ENCODE measurements at regions not wholly inside any gene's neighbourhood (a gene's known extent, or its start where the extent isn't known, plus 50 kb on each side); places are given as distances from the start of the nearest gene placed in this dataset.
A peak's percentile ranks its signal among the peaks of the same experiment; 100 is the strongest.
"Not testable (repeated sequence)": the region's sequence is repeated elsewhere in the genome, so short reads cannot be mapped to it uniquely, and the experiment has no call there.

- Histone ChIP-seq H3K9ac (ENCODE audit: low read length) (peak overlapping the region; percentile 21), H2AFZ (ENCODE audit: low read depth, low read length) (peak overlapping the region; percentile 32), H3K27me3 (ENCODE audit: insufficient read depth, low read depth, low read length) (no peaks in the 10 kb centered on the region), H4K20me1 (ENCODE audit: insufficient read depth) (no peaks in the 10 kb centered on the region), H3K27ac (ENCODE audit: low read length) (peak overlapping the region; percentile 4), H3K9me3 (ENCODE audit: low read length) (no peaks in the 10 kb centered on the region), H3K79me2 (replicated peaks; ENCODE audit: insufficient read depth, low read length) (no peaks in the 10 kb centered on the region), H3K9me2 (ENCODE audit: insufficient read depth, low read length) (no peaks in the 10 kb centered on the region), H3K4me3 (ENCODE audit: low read length) (no peak overlapping the region), H3K4me2 (ENCODE audit: low read length) (no peak overlapping the region), H3F3A (ENCODE audit: insufficient read depth, low read length, poor library complexity, severe bottlenecking) (no peaks in the 10 kb centered on the region), H3K36me3 (ENCODE audit: insufficient read depth, low read length) (no peaks in the 10 kb centered on the region)
- peak; percentile 11 for TF ChIP-seq POLR2AphosphoS5 (IDR thresholded peaks at IDR 0.05)
- TF ChIP-seq REST (IDR thresholded peaks at IDR 0.05; ENCODE audit: borderline replicate concordance): no peak
These were observed 82.7 kb upstream of the TAF11L2 start for GRCh38 chr5:17415321-17415758.

GRCh38 chr5:17416374-17416773 lies 81.7 kb upstream of the TAF11L2 start:
- H3K27me3 ChIP-seq (ENCODE audit: insufficient read depth, low read depth, low read length); H4K20me1 ChIP-seq (ENCODE audit: insufficient read depth); H3K9me3 ChIP-seq (ENCODE audit: low read length); H3K79me2 ChIP-seq (replicated peaks; ENCODE audit: insufficient read depth, low read length); H3F3A ChIP-seq (ENCODE audit: insufficient read depth, low read length, poor library complexity, severe bottlenecking); H3K4me3 ChIP-seq (ENCODE audit: low read length); H3K27ac ChIP-seq (ENCODE audit: low read length); H3K4me2 ChIP-seq (ENCODE audit: low read length); H3K9ac ChIP-seq (ENCODE audit: low read length); H3K36me3 ChIP-seq (ENCODE audit: insufficient read depth, low read length); H2AFZ ChIP-seq (ENCODE audit: low read depth, low read length); H3K9me2 ChIP-seq (ENCODE audit: insufficient read depth, low read length): not testable (repeated sequence)

GRCh38 chr5:17424674-17425073 lies 73.4 kb upstream of the TAF11L2 start:
- Histone ChIP-seq H4K20me1 (ENCODE audit: insufficient read depth) (no peaks in the 10 kb centered on the region), H3K27me3 (ENCODE audit: insufficient read depth, low read depth, low read length) (no peaks in the 10 kb centered on the region), H3K27ac (ENCODE audit: low read length) (peak overlapping the region; percentile 85), H3K4me2 (ENCODE audit: low read length) (no peak overlapping the region), H3K9me2 (ENCODE audit: insufficient read depth, low read length) (no peaks in the 10 kb centered on the region), H3K4me3 (ENCODE audit: low read length) (no peak overlapping the region), H3F3A (ENCODE audit: insufficient read depth, low read length, poor library complexity, severe bottlenecking) (no peaks in the 10 kb centered on the region), H3K9me3 (ENCODE audit: low read length) (no peaks in the 10 kb centered on the region), H3K9ac (ENCODE audit: low read length) (peak overlapping the region; percentile 41), H3K79me2 (replicated peaks; ENCODE audit: insufficient read depth, low read length) (no peaks in the 10 kb centered on the region), H2AFZ (ENCODE audit: low read depth, low read length) (no peak overlapping the region), H3K36me3 (ENCODE audit: insufficient read depth, low read length) (no peaks in the 10 kb centered on the region)
- TF ChIP-seq TAF1 (IDR thresholded peaks at IDR 0.05; ENCODE audit: low read depth): no peak
- TF ChIP-seq POLR2AphosphoS5 (IDR thresholded peaks at IDR 0.05): no peak
- TF ChIP-seq REST (IDR thresholded peaks at IDR 0.05; ENCODE audit: borderline replicate concordance): no peak
- TF ChIP-seq EZH2 (IDR thresholded peaks at IDR 0.05; ENCODE audit: borderline replicate concordance, insufficient read depth, low read length, poor library complexity, severe bottlenecking): no peak
- TF ChIP-seq EP300 (conservative IDR thresholded peaks at IDR 0.05; ENCODE audit: poor library complexity, severe bottlenecking): no peak
- TF ChIP-seq CTCF (IDR thresholded peaks at IDR 0.05; ENCODE audit: poor library complexity, severe bottlenecking): no peak
- no peak for TF ChIP-seq MXI1 (conservative IDR thresholded peaks at IDR 0.05; ENCODE audit: poor library complexity, severe bottlenecking)
- no peak for TF ChIP-seq RAD21 (conservative IDR thresholded peaks at IDR 0.05)
- TF ChIP-seq SMC3 (conservative IDR thresholded peaks at IDR 0.05; ENCODE audit: poor library complexity): no peak

All from neural cell (in vitro differentiated cells).